Endothelial cell (in vitro differentiated cells): ENCODE measurements at regions not wholly inside any gene's neighbourhood (a gene's known extent, or its start where the extent isn't known, plus 50 kb on each side); places are given as distances from the start of the nearest gene placed in this dataset.

Source experiments
- DNase-seq: peaks from one replicate; pipeline ENCODE4 v3.0.0; 2021; ENCODE audit warnings: low spot score
- H3K27ac Mint-ChIP-seq: one replicate; pipeline ENCODE4 v1.8.0; 2021; ENCODE audit warnings: mixed read lengths, inconsistent platforms; ENCODE audit not compliant: unreplicated experiment
- H3K27me3 Mint-ChIP-seq: one replicate; pipeline ENCODE4 v1.8.0; 2021; ENCODE audit warnings: mild to moderate bottlenecking, moderate library complexity, mixed read lengths, inconsistent platforms; ENCODE audit not compliant: unreplicated experiment
- H3K36me3 Mint-ChIP-seq: one replicate; pipeline ENCODE4 v1.8.0; 2021; ENCODE audit warnings: mild to moderate bottlenecking, low read depth, mixed read lengths, inconsistent platforms; ENCODE audit not compliant: unreplicated experiment
- H3K4me1 Mint-ChIP-seq: one replicate; pipeline ENCODE4 v1.8.0; 2021; ENCODE audit warnings: mild to moderate bottlenecking, mixed read lengths, inconsistent platforms; ENCODE audit not compliant: unreplicated experiment
- H3K4me3 Mint-ChIP-seq: one replicate; pipeline ENCODE4 v1.8.0; 2021; ENCODE audit warnings: mild to moderate bottlenecking, mixed read lengths, inconsistent platforms; ENCODE audit not compliant: unreplicated experiment
- H3K9me3 Mint-ChIP-seq: one replicate; pipeline ENCODE4 v1.8.0; 2021; ENCODE audit warnings: mixed read lengths, inconsistent platforms; ENCODE audit not compliant: unreplicated experiment
- CTCF ChIP-seq: fragments of 200-600 bp; sonication (generic); IDR thresholded peaks from one replicate; pipeline ENCODE4 v1.5.0; 2021; ENCODE audit warnings: antibody characterized with exemption; ENCODE audit not compliant: unreplicated experiment

GRCh38 chr3:111482574-111482973 is 59.4 kb upstream of the CD96 start:
- no peaks in the 10 kb centered on the region for H3K27me3 Mint-ChIP-seq
- no peak overlapping the region for H3K27ac Mint-ChIP-seq
- no peaks in the 10 kb centered on the region for H3K36me3 Mint-ChIP-seq
- no peaks in the 10 kb centered on the region for H3K9me3 Mint-ChIP-seq
- H3K4me3 Mint-ChIP-seq, result no peak overlapping the region
- DNase-seq, result no peak
- TF ChIP-seq CTCF, result no peak
- H3K4me1 Mint-ChIP-seq, result no peaks in the 10 kb centered on the region

- no peaks in the 10 kb centered on the region for H3K36me3 Mint-ChIP-seq
- peaks cover 3% of the 10 kb centered on the region for H3K27me3 Mint-ChIP-seq
- no peak for TF ChIP-seq CTCF
Measured at GRCh38 chr3:111485086-111485485, 56.9 kb upstream of the CD96 start.

More at GRCh38 chr3:111485086-111485485, 56.9 kb upstream of the CD96 start:
- no peaks in the 10 kb centered on the region for H3K4me1 Mint-ChIP-seq
- DNase-seq, result no peak
- no peaks in the 10 kb centered on the region for H3K9me3 Mint-ChIP-seq
- H3K4me3 Mint-ChIP-seq, result no peak overlapping the region
- H3K27ac Mint-ChIP-seq, result no peak overlapping the region
